ENCODE measurements at regions not wholly inside any gene's neighbourhood (a gene's known extent, or its start where the extent isn't known, plus 50 kb on each side); places are given as distances from the start of the nearest gene placed in this dataset.

DNA sequence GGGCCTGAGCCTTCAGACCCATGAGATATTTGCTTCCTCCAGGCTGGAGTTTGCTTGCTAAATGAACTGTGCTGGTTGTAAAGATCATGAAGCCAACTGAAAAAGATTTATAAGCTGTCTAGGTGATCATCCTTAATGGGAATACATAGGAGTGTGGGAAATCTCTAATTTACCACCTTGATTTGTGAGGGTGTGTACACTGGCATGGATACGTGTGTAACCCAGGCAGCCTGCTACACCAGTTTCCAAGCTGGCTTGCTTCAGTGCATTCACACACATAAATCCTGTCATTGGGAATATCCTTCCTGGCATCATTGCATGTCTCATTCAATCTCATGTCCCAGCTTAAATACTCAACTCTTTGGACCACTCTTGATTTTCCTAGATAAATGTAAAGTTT, 57.6 kb upstream of the GNG12 start:
- POLR2A ChIA-PET = no interaction called here
- Mint-ChIP-seq H3K27me3 (peaks cover 12% of the 10 kb centered on the region), H3K9me3 (no peaks in the 10 kb centered on the region), H3K4me3 (no peak overlapping the region), H3K4me1 (peaks cover 2% of the 10 kb centered on the region), H3K36me3 (ENCODE audit: low read depth) (no peaks in the 10 kb centered on the region), H3K27ac (no peak overlapping the region)
- CTCF ChIA-PET = no interaction called here
- no peak for DNase-seq

- Mint-ChIP-seq H3K36me3 (ENCODE audit: low read depth) (no peaks in the 10 kb centered on the region), H3K9me3 (no peaks in the 10 kb centered on the region), H3K4me1 (peaks cover 2% of the 10 kb centered on the region), H3K4me3 (no peak overlapping the region), H3K27ac (no peak overlapping the region), H3K27me3 (peaks cover 12% of the 10 kb centered on the region)
- DNase-seq = no peak
- ChIA-PET CTCF (no interaction called here), POLR2A (no interaction called here)
Measured at GRCh38 chr1:67889953-67890567, 56.8 kb upstream of the GNG12 start.

DNA sequence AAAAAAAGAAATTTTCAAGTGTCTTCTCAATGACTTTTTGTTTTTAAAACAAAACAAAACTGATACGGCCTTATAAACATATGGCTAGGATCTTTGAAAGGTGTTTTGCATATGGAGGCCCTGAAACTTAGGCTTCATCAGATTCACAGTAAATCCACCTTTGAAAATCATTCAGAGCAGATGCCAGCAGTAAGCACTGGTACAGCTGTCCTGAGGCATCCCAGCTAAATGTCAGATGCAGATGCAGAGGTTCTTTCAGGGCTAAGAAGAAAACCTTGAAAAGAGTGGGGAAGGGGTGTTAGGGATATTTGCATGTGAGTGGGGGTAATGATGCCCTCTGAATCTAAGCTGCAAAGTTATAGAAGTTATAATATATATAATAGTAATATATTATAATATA, 56.2 kb upstream of the GNG12 start:
- DNase-seq = no peak
- H3K36me3 Mint-ChIP-seq (ENCODE audit: low read depth) = no peaks in the 10 kb centered on the region
- ChIA-PET CTCF (no interaction called here), POLR2A (no interaction called here)
- H3K9me3 Mint-ChIP-seq = no peaks in the 10 kb centered on the region
- H3K27me3 Mint-ChIP-seq = peaks cover 9% of the 10 kb centered on the region
- H3K27ac Mint-ChIP-seq = no peak overlapping the region
- peaks cover 2% of the 10 kb centered on the region for H3K4me1 Mint-ChIP-seq
- H3K4me3 Mint-ChIP-seq = no peak overlapping the region

DNA sequence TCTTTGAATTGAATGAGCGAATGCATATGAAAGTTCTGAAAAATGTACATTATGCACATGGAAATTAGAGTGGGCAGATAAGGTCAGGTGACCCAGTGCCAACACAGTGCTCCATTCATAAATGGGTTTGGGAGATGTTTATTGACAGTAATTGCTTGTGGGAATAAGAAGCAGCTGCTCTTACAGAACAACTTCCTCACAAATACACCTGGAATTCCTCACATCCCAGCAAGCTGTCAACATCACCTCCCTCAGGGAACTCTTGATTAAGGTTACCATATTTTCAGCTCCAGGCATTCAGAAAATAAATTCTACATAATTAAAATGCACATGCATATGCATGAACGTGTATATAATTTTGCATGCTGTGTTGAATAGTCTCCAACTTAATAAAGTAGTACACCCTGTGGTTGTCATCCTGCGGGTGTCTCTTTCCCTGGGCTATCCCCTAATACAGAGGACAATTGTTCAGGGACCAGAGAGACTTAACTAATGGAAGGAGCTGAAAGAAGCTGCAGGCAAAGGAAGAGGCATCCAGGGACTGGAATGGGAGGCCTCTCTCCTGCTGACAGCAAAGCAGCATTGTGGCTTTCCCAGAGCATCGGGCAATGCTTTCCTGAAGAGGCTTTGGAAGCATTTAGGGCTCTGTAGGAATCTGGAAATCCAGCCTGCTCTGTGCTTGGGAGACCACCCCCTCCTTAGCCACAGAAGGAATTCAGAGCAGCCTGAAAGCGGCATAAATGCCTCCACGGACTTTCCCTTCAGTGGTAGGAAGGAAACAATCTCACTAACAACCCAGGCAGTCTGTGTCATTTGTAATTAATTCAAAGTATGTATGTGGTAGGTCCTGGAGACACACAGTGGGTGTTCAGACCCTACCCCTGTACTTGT, 55.2 kb upstream of the GNG12 start:
- H3K27me3 Mint-ChIP-seq = peaks cover 7% of the 10 kb centered on the region
- H3K4me3 Mint-ChIP-seq = no peak overlapping the region
- CTCF ChIA-PET = no interaction called here
- POLR2A ChIA-PET = no interaction called here
- no peaks in the 10 kb centered on the region for H3K9me3 Mint-ChIP-seq
- DNase-seq = no peak
- H3K4me1 Mint-ChIP-seq = peaks cover 2% of the 10 kb centered on the region
- no peak overlapping the region for H3K27ac Mint-ChIP-seq
- no peaks in the 10 kb centered on the region for H3K36me3 Mint-ChIP-seq (ENCODE audit: low read depth)

DNA sequence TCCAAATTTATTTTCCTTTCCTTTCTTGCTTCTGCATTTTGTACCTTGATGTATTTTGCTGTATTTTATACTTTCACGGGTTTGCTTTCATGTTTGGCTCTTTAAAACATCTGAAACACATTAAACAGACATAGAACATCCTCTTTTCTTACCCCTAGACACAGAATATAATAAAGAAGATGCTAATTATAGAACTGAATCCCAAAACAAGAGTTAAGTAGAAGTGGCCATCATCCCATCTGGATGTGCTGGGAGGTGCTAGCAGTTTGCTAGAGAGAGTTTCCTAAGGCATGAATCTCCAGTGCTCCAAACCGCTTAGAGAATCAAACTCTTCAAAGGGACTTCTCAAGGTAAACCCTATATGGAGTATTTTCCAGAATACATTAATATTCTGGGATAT, 53.9 kb upstream of the GNG12 start:
- Mint-ChIP-seq H3K4me3 (no peak overlapping the region), H3K36me3 (ENCODE audit: low read depth) (no peaks in the 10 kb centered on the region), H3K9me3 (no peaks in the 10 kb centered on the region), H3K27me3 (peaks cover 5% of the 10 kb centered on the region), H3K27ac (no peak overlapping the region), H3K4me1 (peaks cover 2% of the 10 kb centered on the region)
- ChIA-PET POLR2A (no interaction called here), CTCF (no interaction called here)
- no peak for DNase-seq

DNA sequence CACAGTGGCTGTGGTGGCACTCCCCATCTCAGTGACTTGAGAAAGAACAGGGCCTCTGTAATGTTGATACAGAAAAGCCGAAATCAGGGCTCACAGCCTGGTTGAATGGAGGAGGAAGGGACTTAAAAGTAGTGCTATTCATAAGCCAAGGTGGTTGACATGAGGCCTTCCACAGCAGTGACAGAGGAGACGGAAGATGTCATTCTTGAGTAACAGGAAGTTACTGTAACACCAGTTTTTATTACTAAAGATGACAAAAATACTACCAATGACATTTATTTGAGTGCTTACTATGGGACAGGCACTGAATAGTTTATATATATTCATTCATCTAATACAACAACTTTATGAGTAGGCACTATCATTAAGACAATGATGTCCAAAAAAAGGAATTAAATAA, 52.8 kb upstream of the GNG12 start:
- H3K27me3 Mint-ChIP-seq = peaks cover 5% of the 10 kb centered on the region
- H3K4me3 Mint-ChIP-seq = no peak overlapping the region

DNA sequence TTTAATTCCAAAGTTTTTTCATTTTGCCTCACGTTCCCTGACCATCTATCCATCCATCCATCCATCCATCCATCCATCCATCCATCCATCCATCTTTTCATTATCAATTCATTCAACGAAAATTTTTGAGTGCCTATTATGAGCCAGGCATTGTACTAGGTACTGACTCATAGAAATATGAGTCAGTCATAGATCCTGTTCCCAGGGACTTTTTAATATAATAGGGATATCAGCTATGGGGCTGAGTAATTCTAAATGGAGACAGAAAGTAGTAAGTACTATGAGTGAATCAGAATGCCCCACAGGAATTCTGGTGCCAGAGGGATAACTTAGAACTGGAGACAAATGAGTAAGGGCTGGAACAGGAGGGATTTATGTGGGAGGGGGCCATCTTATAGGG, 49.8 kb upstream of the GNG12 start:
- peaks cover 3% of the 10 kb centered on the region for H3K27me3 Mint-ChIP-seq
- no peak overlapping the region for H3K4me3 Mint-ChIP-seq
- DNase-seq = no peak
- POLR2A ChIA-PET = no interaction called here
- CTCF ChIA-PET = no interaction called here
- no peaks in the 10 kb centered on the region for H3K9me3 Mint-ChIP-seq
- no peaks in the 10 kb centered on the region for H3K4me1 Mint-ChIP-seq
- H3K27ac Mint-ChIP-seq = no peak overlapping the region
- no peaks in the 10 kb centered on the region for H3K36me3 Mint-ChIP-seq (ENCODE audit: low read depth)

More for the DNA sequence above, 52.8 kb upstream of the GNG12 start:
- Mint-ChIP-seq H3K4me1 (peaks cover 2% of the 10 kb centered on the region), H3K36me3 (ENCODE audit: low read depth) (no peaks in the 10 kb centered on the region), H3K9me3 (no peaks in the 10 kb centered on the region), H3K27ac (no peak overlapping the region)
- CTCF ChIA-PET = no interaction called here
- no peak for DNase-seq
- POLR2A ChIA-PET = no interaction called here

Data from activated CD4-positive, alpha-beta T cell treated with anti-CD3 and anti-CD28 coated beads, Interleukin-2, amount 10 ng/mL, durations not matched to agents 7 days and 5 days (primary cell).